Karpas-422 (cell line): ENCODE measurements at regions not wholly inside any gene's neighbourhood (a gene's known extent, or its start where the extent isn't known, plus 50 kb on each side); places are given as distances from the start of the nearest gene placed in this dataset.

Experiments
- DNase-seq: peaks from one replicate; pipeline ENCODE4 v3.0.0-alpha.2; 2015
- H2AFZ ChIP-seq: fragments of 200-600 bp; sonication (generic); 2 replicates; pipeline ENCODE4 v1.6.1; 2014; ENCODE audit warnings: antibody characterized with exemption, low read length, mixed read lengths
- H3K27ac ChIP-seq: fragments of 200-600 bp; sonication (generic); 2 replicates; pipeline ENCODE4 v1.5.1; 2014; ENCODE audit warnings: mild to moderate bottlenecking, low read length, moderate library complexity
- H3K27me3 ChIP-seq: fragments of 200-600 bp; sonication (generic); 2 replicates; pipeline ENCODE4 v1.6.1; 2014; ENCODE audit warnings: low read length, mixed read lengths
- H3K36me3 ChIP-seq: fragments of 200-600 bp; sonication (generic); 2 replicates; pipeline ENCODE4 v1.6.1; 2014; ENCODE audit warnings: low read length, mixed read lengths; ENCODE audit not compliant: insufficient read depth
- H3K4me1 ChIP-seq: fragments of 200-600 bp; sonication (generic); 2 replicates; pipeline ENCODE4 v1.6.1; 2014; ENCODE audit warnings: mild to moderate bottlenecking, low read length, mixed read lengths
- H3K4me2 ChIP-seq: fragments of 200-600 bp; sonication (generic); 2 replicates; pipeline ENCODE4 v1.6.1; 2014; ENCODE audit warnings: low read length, low read depth, mild to moderate bottlenecking; ENCODE audit not compliant: poor library complexity, severe bottlenecking
- H3K4me3 ChIP-seq: fragments of 200-600 bp; sonication (generic); 2 replicates; pipeline ENCODE4 v1.5.1; 2014; ENCODE audit warnings: mild to moderate bottlenecking, antibody characterized with exemption, low read length, mixed read lengths
- H3K79me2 ChIP-seq: fragments of 200-600 bp; sonication (generic); 2 replicates; pipeline ENCODE4 v1.6.1; 2014; ENCODE audit warnings: mild to moderate bottlenecking, low read length, mixed read lengths
- H3K9ac ChIP-seq: fragments of 200-600 bp; sonication (generic); 2 replicates; pipeline ENCODE4 v1.6.0; 2014; ENCODE audit warnings: low read length
- H3K9me2 ChIP-seq: fragments of 200-600 bp; sonication (generic), shearing (Covaris generic); replicated peaks from 2 replicates; pipeline ENCODE4 v1.6.0; 2014; ENCODE audit warnings: mild to moderate bottlenecking, low read length, moderate library complexity; ENCODE audit not compliant: insufficient read depth
- H3K9me3 ChIP-seq: fragments of 300-700, 200-600 bp; sonication (generic); 2 replicates; pipeline ENCODE4 v1.6.1; 2014; ENCODE audit warnings: low read length, mixed read lengths
- H4K20me1 ChIP-seq: fragments of 200-600 bp; sonication (generic); 2 replicates; pipeline ENCODE4 v1.6.1; 2014; ENCODE audit warnings: mild to moderate bottlenecking, antibody characterized with exemption, low read length, low read depth; ENCODE audit not compliant: insufficient read depth

DNA sequence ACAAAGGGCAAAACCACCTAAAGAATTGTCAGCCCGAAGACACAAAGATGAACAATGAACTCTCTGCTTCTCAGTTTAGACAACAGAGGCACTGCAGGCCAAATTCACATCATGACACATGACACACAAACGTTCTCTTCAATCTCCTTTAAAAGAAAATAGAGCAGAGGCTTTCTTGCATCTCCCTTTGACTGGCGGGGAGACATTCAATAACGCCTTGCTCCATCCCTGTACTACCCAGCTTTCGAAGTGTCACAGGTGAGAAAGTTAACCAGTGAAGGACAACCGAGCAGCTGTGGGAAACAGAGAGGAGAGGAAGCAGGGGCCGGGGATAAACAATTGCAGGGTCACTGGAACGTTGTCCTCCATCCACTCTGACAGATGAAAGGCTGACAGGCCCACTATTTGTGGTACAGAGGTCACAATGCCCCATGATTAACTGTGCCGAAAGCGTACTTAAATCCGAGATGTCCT lies 130.8 kb downstream of the PHLDA1 start:
- Histone ChIP-seq H3K4me1 (no peaks in the 10 kb centered on the region), H3K9me2 (no peaks in the 10 kb centered on the region), H2AFZ (no peak overlapping the region), H3K4me3 (no peak overlapping the region), H3K9me3 (no peaks in the 10 kb centered on the region), H4K20me1 (no peaks in the 10 kb centered on the region), H3K27me3 (no peaks in the 10 kb centered on the region), H3K27ac (no peak overlapping the region), H3K9ac (no peak overlapping the region), H3K36me3 (no peaks in the 10 kb centered on the region), H3K79me2 (no peaks in the 10 kb centered on the region), H3K4me2 (no peak overlapping the region)
- no peak for DNase-seq

DNA sequence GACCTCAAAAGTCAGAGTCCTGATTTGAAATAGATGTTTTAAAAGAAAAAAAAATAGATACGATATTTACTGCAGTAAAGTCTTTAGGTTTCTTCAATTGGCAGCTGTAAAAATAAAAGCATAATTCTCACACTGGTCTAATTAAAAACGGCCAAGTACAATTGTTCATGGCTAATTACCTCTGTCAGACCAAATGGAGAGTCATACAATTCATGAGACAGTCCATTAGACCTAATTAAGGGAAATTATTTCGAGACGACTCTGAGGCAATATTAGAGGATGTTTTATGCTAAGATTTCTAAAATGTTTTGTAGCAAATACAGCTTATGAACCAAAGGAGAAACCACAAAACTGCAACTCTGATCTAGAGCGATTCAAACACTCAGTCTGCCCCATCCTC lies 131.3 kb downstream of the PHLDA1 start:
- H4K20me1 ChIP-seq, result no peaks in the 10 kb centered on the region
- H3K27me3 ChIP-seq, result no peaks in the 10 kb centered on the region
- no peaks in the 10 kb centered on the region for H3K9me2 ChIP-seq
- H3K4me3 ChIP-seq, result no peak overlapping the region
- H3K36me3 ChIP-seq, result no peaks in the 10 kb centered on the region
- no peaks in the 10 kb centered on the region for H3K79me2 ChIP-seq
- no peaks in the 10 kb centered on the region for H3K9me3 ChIP-seq
- no peak overlapping the region for H3K9ac ChIP-seq
- no peak for DNase-seq
- no peaks in the 10 kb centered on the region for H3K4me1 ChIP-seq
- no peak overlapping the region for H3K4me2 ChIP-seq
- H2AFZ ChIP-seq, result no peak overlapping the region
- H3K27ac ChIP-seq, result no peak overlapping the region

DNA sequence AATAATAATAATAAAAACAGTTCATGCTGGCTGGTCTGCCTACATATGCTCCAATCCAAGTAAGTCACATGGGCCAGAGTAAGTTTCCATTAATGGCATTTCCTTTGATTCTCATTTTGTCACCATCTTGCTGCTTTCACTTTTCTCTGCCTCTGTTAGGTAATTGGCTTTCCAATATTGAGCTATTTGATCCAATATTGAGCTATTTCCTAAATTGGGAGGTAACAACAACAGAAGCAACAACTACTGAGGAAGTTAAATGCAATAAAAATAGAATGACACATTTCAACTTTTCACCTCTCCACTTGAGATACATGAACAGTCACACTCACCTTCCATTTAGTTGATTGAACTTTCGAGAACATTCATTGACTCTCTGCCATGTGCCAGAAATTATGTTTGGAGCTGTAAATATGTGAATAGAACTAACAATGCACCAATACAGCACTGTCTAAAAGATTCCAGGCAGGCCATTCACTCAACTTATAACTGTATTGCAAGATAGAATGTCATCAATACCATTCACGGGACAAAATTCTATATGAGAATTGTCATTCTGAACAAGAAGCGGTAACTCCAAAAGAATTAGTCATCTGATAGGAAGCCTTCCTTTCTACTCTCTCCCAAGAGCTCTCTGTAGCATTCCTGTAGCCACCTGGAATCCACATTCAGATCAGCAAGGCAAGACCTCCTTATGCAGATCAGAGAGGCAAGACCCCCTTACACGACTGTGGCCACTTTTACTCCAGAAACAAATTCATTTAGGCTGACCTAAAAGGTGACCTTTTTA lies 136.4 kb downstream of the PHLDA1 start:
- no peaks in the 10 kb centered on the region for H4K20me1 ChIP-seq
- no peaks in the 10 kb centered on the region for H3K9me2 ChIP-seq
- H3K4me2 ChIP-seq, result no peak overlapping the region
- H3K79me2 ChIP-seq, result no peaks in the 10 kb centered on the region
- no peaks in the 10 kb centered on the region for H3K27me3 ChIP-seq
- H3K27ac ChIP-seq, result no peak overlapping the region
- no peak for DNase-seq
- no peak overlapping the region for H3K9ac ChIP-seq
- H3K9me3 ChIP-seq, result no peaks in the 10 kb centered on the region
- no peaks in the 10 kb centered on the region; the same call in 1 of the 2 replicates for H3K4me1 ChIP-seq
- no peak overlapping the region for H2AFZ ChIP-seq
- H3K4me3 ChIP-seq, result no peak overlapping the region
- no peaks in the 10 kb centered on the region for H3K36me3 ChIP-seq

DNA sequence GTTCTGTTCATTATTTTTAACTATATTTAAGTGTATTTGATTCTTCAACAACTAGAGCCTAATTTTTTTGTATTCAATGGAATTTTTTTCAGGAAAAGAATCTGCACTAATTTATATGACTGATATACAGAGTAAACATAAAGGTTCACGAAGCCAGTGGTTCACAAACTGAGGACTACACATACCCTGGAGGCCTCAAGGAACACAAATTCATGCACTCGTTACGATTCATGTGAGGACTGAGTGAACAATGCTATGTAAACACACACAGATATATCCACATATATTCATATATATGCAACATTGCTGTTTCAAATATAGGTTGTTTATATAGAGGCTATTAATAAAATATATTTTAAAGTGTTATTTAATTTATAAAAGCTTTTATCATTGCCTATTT lies 137.8 kb downstream of the PHLDA1 start:
- Histone ChIP-seq H3K27ac (no peak overlapping the region), H3K9me2 (no peaks in the 10 kb centered on the region), H3K36me3 (no peaks in the 10 kb centered on the region), H3K9me3 (no peaks in the 10 kb centered on the region), H3K4me2 (no peak overlapping the region), H4K20me1 (no peaks in the 10 kb centered on the region), H3K4me1 (no peaks in the 10 kb centered on the region; the same call in 1 of the 2 replicates), H3K27me3 (no peaks in the 10 kb centered on the region), H3K4me3 (no peak overlapping the region), H3K9ac (no peak overlapping the region), H2AFZ (no peak overlapping the region), H3K79me2 (no peaks in the 10 kb centered on the region)
- DNase-seq, result no peak

DNA sequence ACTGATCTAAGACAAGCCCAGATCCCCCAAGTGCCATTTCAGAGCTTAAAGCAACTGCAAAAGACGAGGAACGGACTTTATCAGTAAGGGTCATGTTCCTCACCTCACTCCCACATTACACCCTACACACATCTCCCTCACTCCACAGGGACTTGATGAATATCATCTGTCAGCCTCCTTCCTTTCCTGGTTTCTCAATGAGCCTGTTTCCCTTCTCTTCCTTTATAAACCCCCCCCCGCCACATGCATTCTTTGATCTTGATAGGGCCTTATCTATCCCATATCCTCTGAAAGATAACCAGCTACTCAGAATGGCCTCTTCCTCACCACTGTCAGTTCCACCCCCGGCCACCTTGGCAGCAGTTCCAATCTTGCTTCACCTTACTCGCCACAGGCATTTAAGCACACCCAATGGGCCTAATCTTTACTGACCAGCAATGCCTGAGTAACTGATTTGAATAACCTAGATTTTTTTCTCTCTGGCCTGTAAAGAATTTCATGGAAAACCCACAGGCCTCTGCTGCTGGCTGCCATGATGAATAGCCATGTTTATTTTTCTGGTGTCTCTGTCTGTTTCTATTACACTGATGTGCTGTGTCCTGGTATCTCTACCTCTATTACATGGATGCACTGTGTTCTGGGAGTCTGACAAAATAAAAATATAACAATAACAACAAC lies 138.7 kb downstream of the PHLDA1 start:
- H3K9me3 ChIP-seq, result no peaks in the 10 kb centered on the region
- no peaks in the 10 kb centered on the region for H3K27me3 ChIP-seq
- H3K4me1 ChIP-seq, result no peaks in the 10 kb centered on the region; the same call in 1 of the 2 replicates
- H3K9me2 ChIP-seq, result no peaks in the 10 kb centered on the region
- H3K27ac ChIP-seq, result no peak overlapping the region
- H3K36me3 ChIP-seq, result no peaks in the 10 kb centered on the region
- DNase-seq, result no peak
- no peak overlapping the region for H3K4me3 ChIP-seq
- H4K20me1 ChIP-seq, result no peaks in the 10 kb centered on the region
- no peak overlapping the region for H3K4me2 ChIP-seq
- no peak overlapping the region for H3K9ac ChIP-seq
- no peak overlapping the region for H2AFZ ChIP-seq
- no peaks in the 10 kb centered on the region for H3K79me2 ChIP-seq

DNA sequence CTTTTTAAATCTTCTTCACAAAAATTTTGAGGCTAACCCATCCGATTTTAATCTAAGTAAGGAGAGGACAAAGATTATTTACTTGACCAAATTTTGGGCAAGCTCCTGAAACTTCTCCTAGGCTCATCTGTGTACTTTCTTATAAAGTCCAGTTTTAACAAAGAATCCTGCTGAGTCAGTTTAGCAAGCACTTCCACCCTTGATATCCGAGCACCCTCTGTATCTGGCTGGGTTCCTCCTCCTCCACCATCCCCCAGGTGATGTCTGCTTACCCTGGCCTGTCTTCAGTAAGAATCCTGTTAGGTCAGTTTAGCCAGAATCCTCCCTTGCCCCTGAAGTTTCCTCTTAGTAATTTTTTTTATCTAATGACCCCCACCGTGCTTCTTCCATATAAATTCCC lies 140.5 kb downstream of the PHLDA1 start:
- no peaks in the 10 kb centered on the region for H3K79me2 ChIP-seq
- no peak overlapping the region for H2AFZ ChIP-seq
- no peak overlapping the region for H3K4me3 ChIP-seq
- no peaks in the 10 kb centered on the region; the same call in 1 of the 2 replicates for H3K4me1 ChIP-seq
- no peaks in the 10 kb centered on the region for H3K9me3 ChIP-seq
- H3K4me2 ChIP-seq, result no peak overlapping the region
- no peaks in the 10 kb centered on the region for H3K9me2 ChIP-seq
- no peaks in the 10 kb centered on the region for H3K27me3 ChIP-seq
- no peaks in the 10 kb centered on the region for H3K36me3 ChIP-seq
- H3K9ac ChIP-seq, result no peak overlapping the region
- no peak overlapping the region for H3K27ac ChIP-seq
- DNase-seq, result no peak
- H4K20me1 ChIP-seq, result no peaks in the 10 kb centered on the region

DNA sequence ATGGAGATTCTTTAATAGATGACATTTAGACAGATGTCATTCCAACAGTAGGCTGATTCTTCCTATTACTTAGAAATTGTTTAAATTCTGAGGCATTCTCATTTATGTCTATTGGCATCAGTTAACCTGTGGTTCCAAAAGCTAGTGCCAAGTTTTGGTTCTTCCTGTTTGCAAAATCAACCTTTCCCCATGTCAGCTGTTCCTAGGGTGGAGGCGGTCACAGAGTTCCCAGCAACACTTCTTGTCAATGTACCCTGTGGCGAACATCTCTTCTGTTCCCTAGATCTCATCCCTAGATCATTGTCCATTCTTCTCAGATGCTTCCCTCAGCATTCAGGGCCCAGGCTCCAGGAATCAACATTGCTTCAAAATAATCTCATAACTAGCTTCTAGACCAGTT lies 140.9 kb downstream of the PHLDA1 start:
- H4K20me1 ChIP-seq, result no peaks in the 10 kb centered on the region
- H3K4me3 ChIP-seq, result no peak overlapping the region
- H3K9ac ChIP-seq, result no peak overlapping the region
- H3K79me2 ChIP-seq, result no peaks in the 10 kb centered on the region
- H3K36me3 ChIP-seq, result no peaks in the 10 kb centered on the region
- H3K9me2 ChIP-seq, result no peaks in the 10 kb centered on the region
- H2AFZ ChIP-seq, result no peak overlapping the region
- no peak for DNase-seq
- H3K4me1 ChIP-seq, result no peaks in the 10 kb centered on the region; the same call in 1 of the 2 replicates
- H3K27ac ChIP-seq, result no peak overlapping the region
- no peaks in the 10 kb centered on the region for H3K9me3 ChIP-seq
- no peak overlapping the region for H3K4me2 ChIP-seq
- no peaks in the 10 kb centered on the region for H3K27me3 ChIP-seq

DNA sequence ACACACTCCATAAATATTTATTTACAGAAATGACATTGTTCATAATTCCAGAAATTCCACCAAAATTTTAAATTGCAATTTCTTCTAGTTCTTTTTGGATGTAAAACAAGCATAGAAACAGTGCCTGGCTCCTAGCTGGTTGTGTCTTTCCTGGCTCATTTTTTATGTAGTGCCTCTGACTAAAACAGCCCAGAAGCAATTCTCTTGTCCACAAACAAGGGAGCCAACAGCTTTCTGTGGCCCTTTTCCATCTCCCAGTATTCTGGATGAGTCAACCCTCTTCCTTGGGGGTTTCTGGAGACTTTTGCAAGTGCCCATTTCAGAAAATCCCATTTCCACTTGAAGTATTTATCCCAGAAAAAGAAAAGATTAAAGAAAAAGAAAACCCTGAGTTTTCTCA lies 141.4 kb downstream of the PHLDA1 start:
- Histone ChIP-seq H3K27me3 (no peaks in the 10 kb centered on the region), H3K4me1 (no peaks in the 10 kb centered on the region; the same call in 1 of the 2 replicates), H3K27ac (no peak overlapping the region), H3K9ac (no peak overlapping the region), H2AFZ (no peak overlapping the region), H4K20me1 (no peaks in the 10 kb centered on the region), H3K9me3 (no peaks in the 10 kb centered on the region), H3K4me3 (no peak overlapping the region), H3K36me3 (no peaks in the 10 kb centered on the region), H3K9me2 (no peaks in the 10 kb centered on the region), H3K79me2 (no peaks in the 10 kb centered on the region), H3K4me2 (no peak overlapping the region)
- no peak for DNase-seq
